ENCODE measurements at regions not wholly inside any gene's neighbourhood (a gene's known extent, or its start where the extent isn't known, plus 50 kb on each side); places are given as distances from the start of the nearest gene placed in this dataset.

DNA sequence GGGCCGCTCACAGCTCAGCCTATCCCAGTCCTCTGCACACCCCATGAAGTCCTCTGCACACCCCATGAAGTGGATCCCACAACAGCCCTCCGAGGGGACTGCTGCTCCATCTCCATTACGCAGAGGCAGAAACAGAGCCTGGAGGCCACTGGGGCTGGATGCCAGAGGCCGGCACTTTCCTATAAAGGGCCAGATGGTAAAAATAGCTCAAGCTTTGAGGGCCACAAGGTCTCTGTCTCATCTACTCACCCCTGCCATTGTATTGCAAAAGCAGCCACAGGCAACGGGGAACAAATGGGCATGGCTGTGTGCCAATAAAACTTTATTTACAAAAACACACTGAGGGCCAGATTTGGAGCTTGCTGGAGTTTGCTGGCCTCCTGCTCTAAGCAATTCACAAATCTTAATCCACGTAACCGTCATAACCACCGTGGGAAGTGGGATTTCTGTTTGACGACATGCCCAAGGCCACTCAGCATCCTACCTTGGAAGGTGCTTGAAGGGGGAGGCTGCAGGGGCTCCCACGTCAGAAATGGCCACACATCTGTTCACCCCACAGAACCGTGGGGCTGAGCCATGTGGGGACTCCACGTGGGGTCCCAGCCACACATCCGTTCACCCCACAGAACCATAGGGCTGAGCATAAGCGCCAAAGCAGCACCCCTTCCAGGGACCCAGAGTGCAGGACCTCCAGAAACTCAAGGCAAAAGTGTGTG is 92.0 kb downstream of the NCOR2 start:
- no peak overlapping the region for H2BK5ac ChIP-seq (ENCODE audit: insufficient read length, low read length)
- H3K27ac ChIP-seq (ENCODE audit: insufficient read length, low read depth, low read length) = no peak overlapping the region
- H4K91ac ChIP-seq (ENCODE audit: insufficient read length, low read depth, low read length) = no peak overlapping the region
- H3K4me2 ChIP-seq (ENCODE audit: insufficient read depth, insufficient read length, low read length) = no peak overlapping the region
- no peak overlapping the region for H2AFZ ChIP-seq (ENCODE audit: low read length)
- Mint-ChIP-seq H3K36me3 (ENCODE audit: insufficient read depth in 1 of 3, low read depth in 3 of 3) (peaks cover 73 to 87% (median 80%) of the 10 kb centered on the region in 3 experiments), H3K4me1 (peaks cover 0 to 9% of the 10 kb centered on the region in 2 experiments; a peak in 3 of 4 replicates), H3K27me3 (ENCODE audit: low read depth) (no peaks in the 10 kb centered on the region), H3K9me3 (peaks cover 14 to 17% of the 10 kb centered on the region in 2 experiments), H3K27ac (no peak overlapping the region), H3K4me3 (no peak overlapping the region)
- H3K9ac ChIP-seq (ENCODE audit: extremely low read depth, insufficient read length, low read length) = no peak overlapping the region
- no peak overlapping the region for H2BK15ac ChIP-seq (ENCODE audit: low read depth, low read length)
- no peak overlapping the region for H4K8ac ChIP-seq (replicated peaks; ENCODE audit: insufficient read length, low read depth, low read length)
- H2BK20ac ChIP-seq (ENCODE audit: low read depth, low read length, poor library complexity, severe bottlenecking) = no peak overlapping the region
- no peak overlapping the region for H3K18ac ChIP-seq (ENCODE audit: insufficient read length, low read depth, low read length)
- H3K14ac ChIP-seq (ENCODE audit: insufficient read depth, low read length) = no peak overlapping the region
- H3K4me1 ChIP-seq (ENCODE audit: insufficient read depth, low read length) = no peaks in the 10 kb centered on the region
- H3K9me3 ChIP-seq (ENCODE audit: control insufficient read depth, low read depth, low read length) = no peaks in the 10 kb centered on the region
- no peaks in the 10 kb centered on the region for H3K79me1 ChIP-seq (ENCODE audit: insufficient read depth, low read depth, low read length, poor library complexity, severe bottlenecking)
- H3K23ac ChIP-seq (ENCODE audit: insufficient read length, low read depth, low read length) = no peak overlapping the region
- H2BK12ac ChIP-seq (ENCODE audit: insufficient read length, low read depth, low read length) = no peak overlapping the region
- H4K5ac ChIP-seq (ENCODE audit: insufficient read length, low read depth, low read length) = no peak overlapping the region
- H2BK120ac ChIP-seq (ENCODE audit: low read depth, low read length, poor library complexity, severe bottlenecking) = no peak overlapping the region
- H3T11ph ChIP-seq (ENCODE audit: low read length) = no peak overlapping the region
- no peak overlapping the region for H3K56ac ChIP-seq (ENCODE audit: insufficient read length, low read depth, low read length)
- H3K4ac ChIP-seq (ENCODE audit: low read depth, low read length) = no peak overlapping the region
- DNase-seq = no peak
- H3K23me2 ChIP-seq (ENCODE audit: insufficient read length, low read depth, low read length, poor library complexity, severe bottlenecking) = no peaks in the 10 kb centered on the region
- WGBS (ENCODE audit: extremely low coverage, insufficient read length, low lambda C conversion rate) = no CpG with 5 or more reads among the region's 14 CpGs
- H4K20me1 ChIP-seq (ENCODE audit: control insufficient read depth, insufficient read depth, insufficient read length) = peaks cover 2% of the 10 kb centered on the region
- H3K79me2 ChIP-seq (ENCODE audit: insufficient read depth, low read length) = peaks cover 2% of the 10 kb centered on the region; the same call in 1 of the 2 replicates
- H2AK5ac ChIP-seq (ENCODE audit: insufficient read length, low read length) = no peak overlapping the region
- H3K27me3 ChIP-seq (ENCODE audit: insufficient read depth, low read length) = no peaks in the 10 kb centered on the region
- TF ChIP-seq, protein P1, sequence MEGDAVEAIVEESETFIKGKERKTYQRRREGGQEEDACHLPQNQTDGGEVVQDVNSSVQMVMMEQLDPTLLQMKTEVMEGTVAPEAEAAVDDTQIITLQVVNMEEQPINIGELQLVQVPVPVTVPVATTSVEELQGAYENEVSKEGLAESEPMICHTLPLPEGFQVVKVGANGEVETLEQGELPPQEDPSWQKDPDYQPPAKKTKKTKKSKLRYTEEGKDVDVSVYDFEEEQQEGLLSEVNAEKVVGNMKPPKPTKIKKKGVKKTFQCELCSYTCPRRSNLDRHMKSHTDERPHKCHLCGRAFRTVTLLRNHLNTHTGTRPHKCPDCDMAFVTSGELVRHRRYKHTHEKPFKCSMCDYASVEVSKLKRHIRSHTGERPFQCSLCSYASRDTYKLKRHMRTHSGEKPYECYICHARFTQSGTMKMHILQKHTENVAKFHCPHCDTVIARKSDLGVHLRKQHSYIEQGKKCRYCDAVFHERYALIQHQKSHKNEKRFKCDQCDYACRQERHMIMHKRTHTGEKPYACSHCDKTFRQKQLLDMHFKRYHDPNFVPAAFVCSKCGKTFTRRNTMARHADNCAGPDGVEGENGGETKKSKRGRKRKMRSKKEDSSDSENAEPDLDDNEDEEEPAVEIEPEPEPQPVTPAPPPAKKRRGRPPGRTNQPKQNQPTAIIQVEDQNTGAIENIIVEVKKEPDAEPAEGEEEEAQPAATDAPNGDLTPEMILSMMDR (conservative IDR thresholded peaks at IDR 0.05) = no peak

Measured in H9 (cell line).